Pancreas (tissue), 10 donors: ENCODE measurements at regions not wholly inside any gene's neighbourhood (a gene's known extent, or its start where the extent isn't known, plus 50 kb on each side); places are given as distances from the start of the nearest gene placed in this dataset.

Experiments
- ATAC-seq, 4 donors: fragments of 200-7000 bp; cut with Tn5 transposase; one replicate each; pipeline versions ENCODE4 v1.8.0 to v1.9.1; 2020; ENCODE audit warnings: mild to moderate bottlenecking in 4 of 4, moderate library complexity in 4 of 4
- DNase-seq, 6 donors: peaks; one replicate each; pipeline ENCODE4 v3.0.0-alpha.2; 2020
- FAIRE-seq: peaks from 2 replicates; lab custom pipeline; 2012; peaks lifted over from hg19 to GRCh38; lab: Jason Lieb, UNC
- H3K27ac ChIP-seq, 4 donors: fragments of 200-600 bp; sonication (generic); 1 replicate in 3 of 4; 2 replicates in 1 of 4; pipeline versions ENCODE4 v1.5.0 to v1.8.0; 2020
- H3K27me3 ChIP-seq, 4 donors: fragments of 200-600 bp; one replicate each; pipeline ENCODE4 v1.8.0; 2021
- H3K36me3 ChIP-seq, 3 donors: fragments of 200-600 bp; sonication (generic) in 1 of 3; one replicate each; pipeline versions ENCODE4 v1.5.0 to v1.8.0; 2020 to 2021
- H3K4me1 ChIP-seq, 3 donors: fragments of 200-600 bp; one replicate each; pipeline ENCODE4 v1.8.0; 2021
- H3K4me3 ChIP-seq, 4 donors: fragments of 200-600 bp; sonication (generic) in 2 of 4; one replicate each; pipeline versions ENCODE4 v1.5.0 to v1.8.0; 2020 to 2021
- H3K9me3 ChIP-seq, 4 donors: fragments of 200-600 bp; one replicate each; pipeline ENCODE4 v1.8.0; 2021
- WGBS, 2 donors: extraction: QIAGEN DNeasy Blood & Tissue Kit; methylation state at CpG; one replicate each; pipeline ENCODE4 v1.1.7; 2013; 5-methylcytosine and 5-hydroxymethylcytosine counted together
- intact Hi-C, 3 donors: fragments of 100-400 bp; cut with DNase I; formaldehyde crosslinking; loops; one replicate each; pipeline versions ENCODE4 v1.11.1 to v1.14.2; 2022
- TF ChIP-seq, protein P1 (sequence below), 4 donors: fragments of 200-600 bp; sonication (generic) in 3 of 4; IDR thresholded peaks; one replicate each; pipeline versions ENCODE4 v1.5.0 to v1.8.0; 2021; ENCODE audit warnings: antibody characterized with exemption in 4 of 4
- donor health status: healthy with polysubstance abuse.
- donor health status: DM: no; HTN: no; CAD: no; lungs with moderate emphysema.
- donor health status: DM: no; HTN: no; CAD: no.
- donor health status: control.
- donor health status: control.
- donor health status: Bipolar disorder and iron deficiency.
- donor health status: DM: yes; HTN: yes; CAD: no.
- donor health status: DM: no; HTN: no; CAD: no.
- donor health status: DM: no; HTN: no; CAD: no.
- donor health status: DM: yes; HTN: yes; CAD: no.

DNA sequence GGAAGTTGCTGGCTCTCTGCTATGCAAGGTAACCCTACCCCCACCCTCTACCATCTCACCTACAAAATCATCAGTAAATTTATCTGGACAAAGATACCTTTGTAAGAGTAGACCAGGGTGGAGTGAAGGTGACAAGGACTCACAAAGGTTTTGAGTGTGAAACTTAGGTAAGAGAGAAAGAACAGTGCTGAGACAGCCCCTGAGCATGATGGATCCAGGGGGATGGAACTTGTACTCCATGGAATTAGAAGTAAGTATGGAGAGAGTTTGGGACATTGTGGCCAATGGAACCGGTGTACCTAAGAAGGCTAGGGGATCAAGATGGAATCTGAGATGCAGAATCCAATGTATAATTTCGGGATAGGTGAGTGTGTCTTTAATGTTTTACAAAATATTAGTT, 153.0 kb upstream of the NSMCE3 start:
- WGBS, 2 donors: 90 to 98% methylated on average over 2 of the region's 2 CpGs
- ATAC-seq: no peak
- no peak for FAIRE-seq
- Histone ChIP-seq H3K9me3 (no peaks in the 10 kb centered on the region), H3K27ac (no peak overlapping the region), H3K36me3 (no peaks in the 10 kb centered on the region), H3K4me1 (no peaks in the 10 kb centered on the region), H3K27me3 (no peaks in the 10 kb centered on the region), H3K4me3 (no peak overlapping the region)
- TF ChIP-seq, protein P1, sequence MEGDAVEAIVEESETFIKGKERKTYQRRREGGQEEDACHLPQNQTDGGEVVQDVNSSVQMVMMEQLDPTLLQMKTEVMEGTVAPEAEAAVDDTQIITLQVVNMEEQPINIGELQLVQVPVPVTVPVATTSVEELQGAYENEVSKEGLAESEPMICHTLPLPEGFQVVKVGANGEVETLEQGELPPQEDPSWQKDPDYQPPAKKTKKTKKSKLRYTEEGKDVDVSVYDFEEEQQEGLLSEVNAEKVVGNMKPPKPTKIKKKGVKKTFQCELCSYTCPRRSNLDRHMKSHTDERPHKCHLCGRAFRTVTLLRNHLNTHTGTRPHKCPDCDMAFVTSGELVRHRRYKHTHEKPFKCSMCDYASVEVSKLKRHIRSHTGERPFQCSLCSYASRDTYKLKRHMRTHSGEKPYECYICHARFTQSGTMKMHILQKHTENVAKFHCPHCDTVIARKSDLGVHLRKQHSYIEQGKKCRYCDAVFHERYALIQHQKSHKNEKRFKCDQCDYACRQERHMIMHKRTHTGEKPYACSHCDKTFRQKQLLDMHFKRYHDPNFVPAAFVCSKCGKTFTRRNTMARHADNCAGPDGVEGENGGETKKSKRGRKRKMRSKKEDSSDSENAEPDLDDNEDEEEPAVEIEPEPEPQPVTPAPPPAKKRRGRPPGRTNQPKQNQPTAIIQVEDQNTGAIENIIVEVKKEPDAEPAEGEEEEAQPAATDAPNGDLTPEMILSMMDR (IDR thresholded peaks at IDR 0.05): no peak
- DNase-seq: no peak
- intact Hi-C loops: no loop called here

DNA sequence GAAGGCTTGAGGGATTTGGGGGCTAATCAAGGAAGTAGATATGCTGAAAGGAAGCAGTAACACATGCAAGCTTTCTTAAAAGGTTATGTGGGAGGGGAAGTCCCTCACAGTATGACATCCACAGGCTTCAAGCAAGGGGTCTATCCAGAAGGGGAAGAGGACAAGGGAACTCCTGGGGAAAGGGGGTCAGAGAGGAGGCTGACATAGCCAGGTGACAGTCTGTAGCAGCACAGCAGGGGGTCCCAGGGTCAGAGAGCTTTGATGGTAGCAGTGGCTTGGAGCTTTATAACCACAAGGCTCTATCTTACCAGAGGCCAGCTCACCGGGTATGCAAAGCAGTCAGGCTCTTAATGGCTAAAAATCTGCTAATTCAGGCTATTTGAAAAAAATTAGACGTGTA, 150.6 kb upstream of the NSMCE3 start:
- Histone ChIP-seq H3K9me3 (no peaks in the 10 kb centered on the region), H3K4me1 (no peaks in the 10 kb centered on the region), H3K36me3 (no peaks in the 10 kb centered on the region), H3K27me3 (no peaks in the 10 kb centered on the region), H3K4me3 (no peak overlapping the region), H3K27ac (no peak overlapping the region)
- FAIRE-seq (no peak), DNase-seq (no peak), ATAC-seq (no peak)
- TF ChIP-seq, protein P1 (IDR thresholded peaks at IDR 0.05): no peak
- WGBS, 2 donors: 68 to 82% methylated on average over 2 of the region's 2 CpGs
- intact Hi-C loops: no loop called here

DNA sequence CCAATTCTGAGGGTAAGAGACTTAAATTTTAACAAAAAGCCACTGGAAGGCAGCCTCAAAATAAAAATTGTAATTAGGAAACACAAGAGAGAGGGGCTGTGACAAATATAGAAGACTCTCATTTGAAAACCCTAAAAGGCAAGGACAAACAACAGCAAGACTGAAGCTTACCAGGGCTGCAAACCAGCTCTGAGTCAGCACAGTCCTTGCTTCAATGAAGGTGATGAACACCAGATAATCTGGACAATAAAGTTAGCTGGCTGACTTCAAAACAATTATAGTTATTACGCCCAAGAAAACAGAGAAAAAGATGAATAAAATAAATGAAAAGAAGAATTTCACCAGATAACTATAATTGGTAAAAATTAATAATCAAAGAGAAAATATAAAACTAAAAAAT, 149.3 kb upstream of the NSMCE3 start:
- intact Hi-C loops: no loop called here
- ATAC-seq: no peak
- Histone ChIP-seq H3K27me3 (no peaks in the 10 kb centered on the region), H3K27ac (no peak overlapping the region), H3K4me3 (no peak overlapping the region), H3K4me1 (no peaks in the 10 kb centered on the region), H3K36me3 (no peaks in the 10 kb centered on the region), H3K9me3 (no peaks in the 10 kb centered on the region)
- no peak for FAIRE-seq
- TF ChIP-seq, protein P1 (IDR thresholded peaks at IDR 0.05): no peak
- 93 to 100% methylated on average over 1 of the region's 1 CpG for WGBS, 2 donors
- DNase-seq: no peak

DNA sequence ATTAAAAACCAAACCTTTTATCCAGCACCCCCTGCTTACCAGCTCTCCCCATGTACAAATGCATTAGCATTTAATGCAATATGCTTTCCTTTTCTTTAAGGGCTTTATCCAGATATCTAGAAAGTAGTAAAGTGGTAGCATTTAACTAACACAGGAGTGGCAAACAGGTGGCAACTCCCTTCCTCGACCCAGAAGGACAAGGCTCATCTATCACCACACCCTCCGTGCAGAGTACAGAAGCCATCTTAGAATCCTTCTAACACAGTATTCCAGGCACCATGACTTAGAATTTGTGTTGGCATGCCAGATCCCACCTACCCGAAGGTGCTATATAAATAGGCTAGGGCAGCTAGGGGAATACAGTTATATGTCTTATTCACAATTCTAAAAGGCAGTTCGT, 148.6 kb upstream of the NSMCE3 start:
- Histone ChIP-seq H3K9me3 (no peaks in the 10 kb centered on the region), H3K27ac (no peak overlapping the region), H3K27me3 (no peaks in the 10 kb centered on the region), H3K4me1 (no peaks in the 10 kb centered on the region), H3K4me3 (no peak overlapping the region), H3K36me3 (no peaks in the 10 kb centered on the region)
- FAIRE-seq (no peak), ATAC-seq (no peak), DNase-seq (no peak)
- intact Hi-C loops: no loop called here
- 85 to 90% methylated on average over 4 of the region's 4 CpGs for WGBS, 2 donors
- TF ChIP-seq, protein P1 (IDR thresholded peaks at IDR 0.05): no peak

DNA sequence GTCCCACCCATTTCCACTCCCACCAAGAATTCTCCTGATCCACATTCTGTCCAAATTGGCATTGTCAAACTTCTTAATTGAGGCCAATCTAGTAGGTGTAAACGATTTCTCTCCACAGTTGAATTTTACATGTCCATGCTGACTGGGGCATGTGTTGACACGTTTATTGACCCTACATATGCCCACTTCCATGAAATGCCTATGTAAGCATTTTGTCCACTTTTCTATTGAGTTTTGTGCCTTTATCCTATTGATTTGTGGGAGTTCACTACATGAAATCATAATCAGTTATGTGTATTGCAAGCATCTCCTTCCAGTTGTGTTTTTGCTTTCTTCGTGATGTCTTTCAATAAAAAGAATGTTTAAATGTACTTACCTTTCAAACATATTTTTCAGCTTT, 141.7 kb upstream of the NSMCE3 start:
- Histone ChIP-seq H3K4me3 (no peak overlapping the region), H3K36me3 (no peaks in the 10 kb centered on the region), H3K27ac (no peak overlapping the region), H3K27me3 (peaks cover 0 to 6% (median 0%) of the 10 kb centered on the region in 4 donors), H3K4me1 (no peaks in the 10 kb centered on the region), H3K9me3 (no peaks in the 10 kb centered on the region)
- WGBS, 2 donors: 77 to 88% methylated on average over 3 of the region's 3 CpGs
- ATAC-seq: no peak
- no peak for FAIRE-seq
- DNase-seq: no peak
- intact Hi-C loops: no loop called here
- TF ChIP-seq, protein P1 (IDR thresholded peaks at IDR 0.05): no peak
